H1 (cell line): ENCODE measurements at regions not wholly inside any gene's neighbourhood (a gene's known extent, or its start where the extent isn't known, plus 50 kb on each side); places are given as distances from the start of the nearest gene placed in this dataset.

ENCODE experiments used
- CTCF ChIA-PET: fragments of 300-600 bp; sonication (Branson Sonifier 250); formaldehyde crosslinking; loops from one replicate; lab custom pipeline; 2021; ENCODE audit not compliant: partially characterized antibody; lab: Charles Lee
- POLR2A ChIA-PET: fragments of 300-600 bp; sonication (Branson Sonifier 250); formaldehyde crosslinking; loops from one replicate; lab custom pipeline; 2021; ENCODE audit warnings: inconsistent platforms; ENCODE audit not compliant: partially characterized antibody; lab: Charles Lee
- DNase-seq, 2 experiments: peaks; one replicate each; pipeline versions ENCODE4 v3.0.0 to v3.0.0-alpha.2; 2010 to 2022; ENCODE audit warnings: low spot score in 2 of 2, low read depth in 1 of 2, mixed read lengths in 1 of 2
- FAIRE-seq: peaks from 2 replicates; lab custom pipeline; 2011; peaks lifted over from hg19 to GRCh38; lab: Jason Lieb, UNC
- H2AFZ ChIP-seq: 2 replicates; pipeline ENCODE4 v1.8.1; 2012; ENCODE audit warnings: low read length, inconsistent platforms
- H2AK5ac ChIP-seq: 2 replicates; pipeline ENCODE4 v1.6.1; 2013; ENCODE audit warnings: low read depth, low read length
- H2BK120ac ChIP-seq: replicated peaks from 2 replicates; pipeline ENCODE3; 2013; ENCODE audit warnings: low read depth, low read length, inconsistent platforms
- H2BK12ac ChIP-seq: 2 replicates; pipeline ENCODE4 v1.6.1; 2013; ENCODE audit warnings: low read depth, low read length
- H2BK15ac ChIP-seq: 2 replicates; pipeline ENCODE4 v1.6.1; 2013; ENCODE audit warnings: low read length
- H2BK20ac ChIP-seq: 2 replicates; pipeline ENCODE4 v1.6.1; 2013; ENCODE audit warnings: low read length
- H2BK5ac ChIP-seq: 2 replicates; pipeline ENCODE4 v1.6.1; 2013; ENCODE audit warnings: low read depth, low read length
- H3K14ac ChIP-seq: 2 replicates; pipeline ENCODE4 v1.6.1; 2013; ENCODE audit warnings: inconsistent platforms; ENCODE audit not compliant: insufficient read length
- H3K18ac ChIP-seq: 2 replicates; pipeline ENCODE4 v1.6.1; 2013; ENCODE audit warnings: low read length; ENCODE audit errors: extremely low read depth
- H3K23ac ChIP-seq: 2 replicates; pipeline ENCODE4 v1.6.1; 2013; ENCODE audit warnings: inconsistent platforms; ENCODE audit not compliant: insufficient read length
- H3K23me2 ChIP-seq: 2 replicates; pipeline ENCODE4 v1.6.1; 2013; ENCODE audit warnings: low read depth, low read length
- H3K27ac ChIP-seq: 2 replicates; pipeline ENCODE4 v1.6.1; 2011; ENCODE audit warnings: low read depth, low read length, inconsistent platforms
- H3K27me3 ChIP-seq, 4 experiments: replicated peaks in 1 of 4; 1 replicate in 1 of 4; 2 replicates in 3 of 4; pipeline versions ENCODE4 v1.6.1 to v1.8.1; 2011 to 2013; ENCODE audit warnings: low read length in 3 of 4, mild to moderate bottlenecking in 3 of 4, inconsistent platforms in 2 of 4, mixed read lengths in 2 of 4, moderate library complexity in 1 of 4; ENCODE audit not compliant: control insufficient read depth in 3 of 4, insufficient read depth in 3 of 4; ENCODE audit errors: extremely low read depth in 1 of 4
- H3K36me3 ChIP-seq, 4 experiments: 2 replicates each; pipeline versions ENCODE4 v1.6.1 to v1.8.1; 2011 to 2013; ENCODE audit warnings: mild to moderate bottlenecking in 4 of 4, low read length in 3 of 4, moderate library complexity in 2 of 4, control low read depth in 1 of 4, inconsistent platforms in 1 of 4; ENCODE audit not compliant: insufficient read depth in 4 of 4, control insufficient read depth in 2 of 4
- H3K4ac ChIP-seq: replicated peaks from 2 replicates; pipeline ENCODE3; 2013; ENCODE audit warnings: low read length, low read depth, mixed read lengths, inconsistent platforms; ENCODE audit not compliant: insufficient read length
- H3K4me1 ChIP-seq, 4 experiments: replicated peaks in 1 of 4; 1 replicate in 1 of 4; 2 replicates in 3 of 4; pipeline versions ENCODE4 v1.6.1 to v1.8.1; 2011 to 2013; ENCODE audit warnings: low read length in 3 of 4, inconsistent platforms in 2 of 4, mixed read lengths in 1 of 4; ENCODE audit not compliant: insufficient read depth in 4 of 4, control insufficient read depth in 3 of 4
- H3K4me2 ChIP-seq, 2 experiments: 2 replicates each; pipeline versions ENCODE4 v1.6.1 to v1.8.1; 2011 to 2013; ENCODE audit warnings: low read depth in 2 of 2, low read length in 2 of 2, control low read depth in 1 of 2, inconsistent platforms in 1 of 2, mild to moderate bottlenecking in 1 of 2; ENCODE audit not compliant: insufficient read depth in 1 of 2
- H3K4me3 ChIP-seq, 4 experiments: fragments of 200-600, 300-600 bp in 1 of 4; sonication (generic), shearing (Covaris generic), sonication (Bioruptor Twin) in 1 of 4; 2 replicates each; pipeline versions ENCODE4 v1.5.1 to v1.8.1; 2011 to 2016; ENCODE audit warnings: low read length in 4 of 4, low read depth in 3 of 4, control low read depth in 2 of 4, inconsistent platforms in 2 of 4, mild to moderate bottlenecking in 2 of 4, mixed read lengths in 1 of 4, moderate library complexity in 1 of 4; ENCODE audit not compliant: insufficient read depth in 2 of 4; ENCODE audit errors: extremely low read depth in 1 of 4
- H3K56ac ChIP-seq: replicated peaks from 2 replicates; pipeline ENCODE3; 2013; ENCODE audit warnings: low read depth, mild to moderate bottlenecking, mixed read lengths, low read length, inconsistent platforms; ENCODE audit not compliant: insufficient read length
- H3K79me1 ChIP-seq: 2 replicates; pipeline ENCODE4 v1.6.1; 2013; ENCODE audit warnings: low read depth, low read length, control low read depth
- H3K79me2 ChIP-seq, 2 experiments: 2 replicates each; pipeline versions ENCODE4 v1.6.1 to v1.8.1; 2012 to 2013; ENCODE audit warnings: low read length in 2 of 2, mild to moderate bottlenecking in 2 of 2, inconsistent platforms in 1 of 2; ENCODE audit not compliant: insufficient read depth in 2 of 2, control insufficient read depth in 1 of 2
- H3K9ac ChIP-seq, 4 experiments: replicated peaks in 1 of 4; 1 replicate in 1 of 4; 2 replicates in 3 of 4; pipeline versions ENCODE4 v1.6.1 to v1.8.1; 2011 to 2013; ENCODE audit warnings: low read depth in 3 of 4, low read length in 3 of 4, control low read depth in 2 of 4, mild to moderate bottlenecking in 2 of 4, moderate library complexity in 2 of 4, inconsistent platforms in 1 of 4; ENCODE audit errors: extremely low read depth in 1 of 4
- H3K9me3 ChIP-seq, 2 experiments: 2 replicates each; pipeline versions ENCODE4 v1.6.1 to v1.8.1; 2012 to 2013; ENCODE audit warnings: mild to moderate bottlenecking in 2 of 2, moderate library complexity in 2 of 2, control low read depth in 1 of 2, inconsistent platforms in 1 of 2, low read depth in 1 of 2, low read length in 1 of 2, mixed read lengths in 1 of 2; ENCODE audit not compliant: insufficient read depth in 2 of 2
- H4K20me1 ChIP-seq, 2 experiments: replicated peaks in 1 of 2; 2 replicates each; pipeline versions ENCODE3 to v1.8.1; 2011 to 2013; ENCODE audit warnings: inconsistent platforms in 2 of 2, low read length in 2 of 2, mild to moderate bottlenecking in 1 of 2; ENCODE audit not compliant: insufficient read depth in 2 of 2, control insufficient read depth in 1 of 2
- H4K5ac ChIP-seq: 2 replicates; pipeline ENCODE4 v1.6.1; 2013; ENCODE audit warnings: low read length, low read depth, mixed read lengths, inconsistent platforms; ENCODE audit not compliant: insufficient read length
- H4K8ac ChIP-seq: 2 replicates; pipeline ENCODE4 v1.8.0; 2013; ENCODE audit warnings: mild to moderate bottlenecking, moderate library complexity, low read length, inconsistent platforms; ENCODE audit not compliant: insufficient read depth; ENCODE audit errors: extremely low read depth
- H4K91ac ChIP-seq: replicated peaks from 2 replicates; pipeline ENCODE3; 2013; ENCODE audit warnings: low read length, mixed read lengths, inconsistent platforms; ENCODE audit not compliant: insufficient read length
- CTBP2 ChIP-seq: IDR thresholded peaks from 2 replicates; pipeline ENCODE4 v1.7.0; 2011; ENCODE audit warnings: borderline replicate concordance, mild to moderate bottlenecking, moderate library complexity, mixed read lengths, low read length; ENCODE audit not compliant: insufficient read depth, insufficient read length
- HDAC2 ChIP-seq, 2 experiments: fragments of 300-600 bp in 1 of 2; sonication (generic) in 1 of 2; IDR thresholded peaks; 2 replicates each; pipeline ENCODE4 v1.6.1; 2011 to 2012; ENCODE audit warnings: low read depth in 2 of 2, low read length in 2 of 2, mild to moderate bottlenecking in 2 of 2, moderate library complexity in 2 of 2, borderline replicate concordance in 1 of 2, inconsistent platforms in 1 of 2
- KDM5A ChIP-seq: fragments of 200-600 bp; IDR thresholded peaks from 2 replicates; pipeline ENCODE4 v1.7.1; 2012; ENCODE audit warnings: mild to moderate bottlenecking, low read length, inconsistent platforms, mixed read lengths
- POLR2AphosphoS5 ChIP-seq: IDR thresholded peaks from 2 replicates; pipeline ENCODE4 v1.6.1; 2011; ENCODE audit warnings: low read depth, low read length
- SIX5 ChIP-seq: IDR thresholded peaks from 2 replicates; pipeline ENCODE4 v1.6.1; 2011; ENCODE audit warnings: mild to moderate bottlenecking, low read depth, low read length
- SUZ12 ChIP-seq: fragments of 200-600 bp; sonication (generic); IDR thresholded peaks from 2 replicates; pipeline ENCODE4 v1.6.1; 2012; ENCODE audit warnings: mild to moderate bottlenecking, inconsistent platforms, low read length, moderate library complexity, mixed read lengths
- TAF1 ChIP-seq: IDR thresholded peaks from 2 replicates; pipeline ENCODE4 v1.6.1; 2011; ENCODE audit warnings: mild to moderate bottlenecking, low read depth, low read length
- ZNF274 ChIP-seq: IDR thresholded peaks from 2 replicates; pipeline ENCODE4 v1.7.0; 2012; ENCODE audit warnings: low read length, borderline replicate concordance; ENCODE audit errors: extremely low read depth

DNA sequence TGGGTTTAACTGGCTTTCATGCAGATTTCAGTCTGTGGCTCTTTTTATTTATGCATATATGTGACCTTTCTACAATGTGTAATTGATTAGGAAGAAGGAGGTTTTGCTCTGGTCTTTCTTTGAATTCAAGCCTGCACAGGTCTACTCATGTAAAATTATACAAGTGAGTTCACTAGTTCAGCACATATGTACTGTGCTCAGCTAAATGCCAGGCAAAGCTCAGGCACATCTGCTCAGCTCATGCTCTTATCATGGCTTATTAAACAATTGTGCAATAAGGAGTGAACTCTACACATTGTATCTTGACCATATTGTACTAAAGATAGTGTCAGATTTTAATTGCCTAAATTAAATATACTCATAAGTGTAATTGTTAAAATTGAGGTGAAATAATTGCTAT lies 378.4 kb downstream of the ADGRL2 start:
- CTCF ChIA-PET, result no interaction called here
- Histone ChIP-seq H3K23me2 (no peaks in the 10 kb centered on the region; the same call in 1 of the 2 replicates), H3K14ac (no peak overlapping the region), H3K56ac (no peak overlapping the region), H4K20me1 (no peaks in the 10 kb centered on the region), H2BK20ac (no peak overlapping the region), H3K4me1 (no peaks in the 10 kb centered on the region), H3K4ac (no peak overlapping the region), H3K4me3 (no peak overlapping the region), H3K23ac (no peak overlapping the region), H3K27me3 (no peaks in the 10 kb centered on the region), H2AK5ac (no peak overlapping the region), H3K27ac (no peak overlapping the region), H2BK5ac (no peak overlapping the region), H3K9ac (no peak overlapping the region), H4K5ac (no peak overlapping the region), H4K8ac (no peak overlapping the region), H2BK15ac (no peak overlapping the region), H2BK12ac (no peak overlapping the region), H3K18ac (no peak overlapping the region), H3K9me3 (no peaks in the 10 kb centered on the region), H3K36me3 (no peaks in the 10 kb centered on the region), H3K79me1 (no peaks in the 10 kb centered on the region), H4K91ac (no peak overlapping the region), H3K79me2 (no peaks in the 10 kb centered on the region), H2BK120ac (no peak overlapping the region), H3K4me2 (no peak overlapping the region), H2AFZ (no peak overlapping the region)
- DNase-seq, result no peak
- no peak for TF ChIP-seq TAF1
- TF ChIP-seq ZNF274, result no peak
- no peak for TF ChIP-seq HDAC2 (IDR thresholded peaks at IDR 0.05; ENCODE audit: borderline replicate concordance in 1 of 2, low read depth in 2 of 2, low read length in 2 of 2)
- TF ChIP-seq POLR2AphosphoS5, result no peak
- TF ChIP-seq CTBP2, result no peak
- TF ChIP-seq SIX5, result no peak
- TF ChIP-seq KDM5A, result no peak
- no peak for TF ChIP-seq SUZ12
- POLR2A ChIA-PET, result no interaction called here
- no peak for FAIRE-seq
